Body of pancreas (tissue), 4 donors: ENCODE measurements at regions not wholly inside any gene's neighbourhood (a gene's known extent, or its start where the extent isn't known, plus 50 kb on each side); places are given as distances from the start of the nearest gene placed in this dataset.
A peak's percentile ranks its signal among the peaks of the same experiment; 100 is the strongest.
"Not testable (repeated sequence)": the region's sequence is repeated elsewhere in the genome, so short reads cannot be mapped to it uniquely, and the experiment has no call there.

Experiments used
- ATAC-seq: fragments of 150-250 bp; one replicate; pipeline ENCODE4 v1.9.1; 2016
- DNase-seq, 4 donors: peaks; one replicate each; pipeline ENCODE4 v3.0.0-alpha.2; 2019
- H3K27ac ChIP-seq, 4 donors: fragments of 200-600 bp; sonication (generic); 1 replicate in 3 of 4; 2 replicates in 1 of 4; pipeline versions ENCODE4 v1.5.1 to v1.6.1; 2016 to 2019; ENCODE audit warnings: mild to moderate bottlenecking in 1 of 4, mixed read lengths in 1 of 4, moderate library complexity in 1 of 4
- H3K27me3 ChIP-seq, 2 donors: fragments of 200-600 bp; sonication (generic); one replicate each; pipeline ENCODE4 v1.6.0; 2016; ENCODE audit warnings: mild to moderate bottlenecking in 1 of 2
- H3K36me3 ChIP-seq, 2 donors: fragments of 200-600 bp; sonication (generic); replicated peaks in 1 of 2; 2 replicates each; pipeline ENCODE4 v1.5.1; 2016; ENCODE audit warnings: low read depth in 2 of 2; ENCODE audit not compliant: insufficient read depth in 1 of 2
- H3K4me1 ChIP-seq: fragments of 200-600 bp; sonication (generic); one replicate; pipeline ENCODE4 v1.6.0; 2016
- H3K4me3 ChIP-seq, 2 donors: fragments of 200-600 bp; sonication (generic); 1 replicate in 1 of 2; 2 replicates in 1 of 2; pipeline ENCODE4 v1.5.1; 2016 to 2019
- H3K9me3 ChIP-seq, 3 donors: fragments of 200-600 bp; sonication (generic); 1 replicate in 2 of 3; 2 replicates in 1 of 3; pipeline ENCODE4 v1.5.1; 2016
- CTCF ChIP-seq, 7 experiments: fragments of 450-650 bp in 4 of 7; fragments of 200-600 bp in 3 of 7; sonication (generic) in 3 of 7; IDR thresholded peaks; one replicate each; pipeline ENCODE4 v1.5.1; 2016 to 2019; ENCODE audit warnings: antibody characterized with exemption in 7 of 7
- POLR2A ChIP-seq, 3 donors: fragments of 450-650 bp; IDR thresholded peaks; one replicate each; pipeline ENCODE4 v1.6.1; 2016; ENCODE audit warnings: antibody characterized with exemption in 3 of 3, mild to moderate bottlenecking in 2 of 3
- WGBS, 2 donors: methylation state at CpG; one replicate each; pipeline ENCODE4 v1.1.5; 2017; 5-methylcytosine and 5-hydroxymethylcytosine counted together
- intact Hi-C: fragments of 100-400 bp; cut with DNase I; formaldehyde crosslinking; loops from one replicate; pipeline ENCODE4 v1.15.1; 2023

GRCh38 chr17:71099003-71099714 lies 929.8 kb downstream of the KCNJ2 start:
- H3K36me3 ChIP-seq: no peaks in the 10 kb centered on the region
- H3K9me3 ChIP-seq: no peaks in the 10 kb centered on the region
- TF ChIP-seq POLR2A (IDR thresholded peaks at IDR 0.05): no peak
- TF ChIP-seq CTCF (IDR thresholded peaks at IDR 0.05): no peak
- no peak overlapping the region for H3K4me3 ChIP-seq
- H3K4me1 ChIP-seq: peaks cover 22% of the 10 kb centered on the region
- intact Hi-C loops: no loop called here
- H3K27me3 ChIP-seq: no peaks in the 10 kb centered on the region
- no peak for DNase-seq
- peak; percentile 80 for ATAC-seq
- H3K27ac ChIP-seq: peak overlapping the region in 2 of 4 donors; percentile 14 to 22
- 45 to 49% methylated on average over 5 of the region's 5 CpGs for WGBS, 2 donors

DNA sequence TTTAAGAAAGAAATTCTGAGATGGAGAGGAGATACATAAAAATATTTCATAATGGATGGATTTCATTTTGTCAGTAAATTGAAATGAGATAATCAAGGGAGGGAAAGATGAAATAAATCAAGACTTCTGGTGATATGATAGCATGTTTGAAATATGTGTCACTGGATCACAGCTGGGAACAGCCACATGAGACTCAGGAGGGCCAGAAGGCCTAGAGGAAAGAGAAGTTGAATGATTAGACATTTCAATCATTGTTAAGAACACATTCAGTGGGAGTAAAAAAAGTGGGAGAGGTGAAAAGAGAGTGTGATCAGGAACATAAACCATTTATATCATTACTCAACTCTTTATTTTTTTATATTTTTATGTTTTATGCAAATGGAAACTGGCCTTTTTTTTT lies 933.4 kb downstream of the KCNJ2 start:
- no peak for DNase-seq
- H3K4me3 ChIP-seq: no peak overlapping the region
- H3K27ac ChIP-seq: no peak overlapping the region
- intact Hi-C loops: no loop called here
- H3K4me1 ChIP-seq: peaks cover 21% of the 10 kb centered on the region
- TF ChIP-seq POLR2A (IDR thresholded peaks at IDR 0.05) (no peak), CTCF (IDR thresholded peaks at IDR 0.05) (no peak)
- H3K9me3 ChIP-seq: no peaks in the 10 kb centered on the region
- ATAC-seq: no peak
- no peaks in the 10 kb centered on the region for H3K36me3 ChIP-seq
- H3K27me3 ChIP-seq: no peaks in the 10 kb centered on the region

- intact Hi-C loops: no loop called here
- Histone ChIP-seq H3K9me3 (no peaks in the 10 kb centered on the region), H3K36me3 (no peaks in the 10 kb centered on the region), H3K27ac (no peak overlapping the region), H3K4me1 (peaks cover 8% of the 10 kb centered on the region), H3K4me3 (no peak overlapping the region), H3K27me3 (no peaks in the 10 kb centered on the region)
- TF ChIP-seq POLR2A (IDR thresholded peaks at IDR 0.05) (no peak), CTCF (IDR thresholded peaks at IDR 0.05) (no peak)
- DNase-seq (no peak), ATAC-seq (no peak)
Observed at GRCh38 chr17:71104225-71104624, 934.9 kb downstream of the KCNJ2 start.

DNA sequence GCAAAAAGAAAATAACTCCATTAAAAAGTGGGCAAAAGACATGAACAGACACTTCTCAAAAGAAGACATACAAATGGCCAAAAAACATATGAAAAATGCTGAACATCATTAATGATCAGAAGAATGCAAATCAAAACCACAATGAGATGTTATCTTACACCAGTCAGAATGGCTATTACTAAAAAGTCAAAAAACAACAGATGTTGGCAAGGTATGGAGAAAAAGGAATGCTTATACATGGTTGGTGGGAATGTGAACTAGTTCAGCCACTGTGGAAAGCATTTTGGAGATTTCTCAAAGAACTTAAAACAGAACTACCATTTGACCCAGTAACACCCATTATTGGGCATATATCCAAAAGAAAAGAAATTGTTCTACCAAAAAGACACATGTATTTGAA lies 936.7 kb downstream of the KCNJ2 start:
- H3K4me3 ChIP-seq, H3K9me3 ChIP-seq, H3K27me3 ChIP-seq, DNase-seq, intact Hi-C loops, H3K36me3 ChIP-seq, H3K4me1 ChIP-seq, ATAC-seq, H3K27ac ChIP-seq: not testable (repeated sequence)

DNA sequence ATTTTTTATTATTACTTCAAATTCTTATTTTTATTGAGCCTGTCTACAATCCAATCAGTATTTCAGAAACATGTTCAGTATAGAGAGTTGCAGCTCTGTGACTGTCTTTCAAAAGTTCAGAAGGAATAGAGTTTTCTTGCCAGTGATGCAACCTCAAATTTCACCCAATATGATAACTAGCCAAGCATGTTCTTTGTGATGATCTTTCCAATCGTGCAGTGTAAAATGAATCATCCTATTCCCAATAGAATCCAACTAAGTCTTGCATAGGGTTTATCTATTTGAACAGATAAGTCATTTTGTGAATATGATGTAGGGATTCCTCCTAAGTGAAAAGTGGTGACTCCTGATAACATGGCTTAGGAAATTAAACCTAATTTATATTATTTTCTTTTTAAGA lies 937.8 kb downstream of the KCNJ2 start:
- ATAC-seq (no peak), DNase-seq (no peak)
- H3K36me3 ChIP-seq: no peaks in the 10 kb centered on the region
- TF ChIP-seq POLR2A (IDR thresholded peaks at IDR 0.05): no peak
- TF ChIP-seq CTCF (IDR thresholded peaks at IDR 0.05): no peak
- H3K27me3 ChIP-seq: no peaks in the 10 kb centered on the region
- 73 to 81% methylated on average over 1 of the region's 1 CpG for WGBS, 2 donors
- H3K4me1 ChIP-seq: no peaks in the 10 kb centered on the region
- H3K9me3 ChIP-seq: no peaks in the 10 kb centered on the region
- H3K4me3 ChIP-seq: no peak overlapping the region
- intact Hi-C loops: no loop called here
- H3K27ac ChIP-seq: no peak overlapping the region
